ENCODE measurements at regions not wholly inside any gene's neighbourhood (a gene's known extent, or its start where the extent isn't known, plus 50 kb on each side); places are given as distances from the start of the nearest gene placed in this dataset.

DNA sequence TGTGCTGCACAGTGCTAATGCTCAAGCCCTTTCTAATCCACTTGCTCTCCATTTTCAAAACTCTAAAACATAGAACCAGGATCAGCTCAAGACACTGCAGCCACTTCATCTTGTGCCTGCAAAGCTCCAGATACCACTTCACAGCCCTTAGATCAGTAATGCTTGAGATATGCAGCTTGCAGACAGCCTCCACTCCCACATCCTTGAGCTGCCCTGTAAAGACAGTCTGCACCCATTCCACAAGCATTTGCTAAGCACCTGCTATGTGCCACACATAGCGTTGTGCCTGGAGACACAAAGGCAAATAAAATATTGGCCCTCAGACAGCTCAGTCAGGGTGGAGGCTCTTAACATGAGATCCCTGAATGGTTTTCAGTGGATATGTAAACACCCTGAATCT lies 192.5 kb upstream of the SNX19 start:
- Histone ChIP-seq H3K23ac (ENCODE audit: insufficient read length, low read depth, low read length) (no peak overlapping the region), H3T11ph (ENCODE audit: low read length) (no peak overlapping the region), H2AK5ac (ENCODE audit: insufficient read length, low read length) (no peak overlapping the region), H3K23me2 (ENCODE audit: insufficient read length, low read depth, low read length, poor library complexity, severe bottlenecking) (no peaks in the 10 kb centered on the region), H4K5ac (ENCODE audit: insufficient read length, low read depth, low read length) (no peak overlapping the region), H3K4me2 (ENCODE audit: insufficient read depth, insufficient read length, low read length) (no peak overlapping the region), H3K27me3 (ENCODE audit: insufficient read depth, low read length) (no peaks in the 10 kb centered on the region), H4K91ac (ENCODE audit: insufficient read length, low read depth, low read length) (no peak overlapping the region), H3K14ac (ENCODE audit: insufficient read depth, low read length) (no peak overlapping the region), H3K4ac (ENCODE audit: low read depth, low read length) (no peak overlapping the region), H2BK5ac (ENCODE audit: insufficient read length, low read length) (no peak overlapping the region), H3K79me1 (ENCODE audit: insufficient read depth, low read depth, low read length, poor library complexity, severe bottlenecking) (no peaks in the 10 kb centered on the region), H2AFZ (ENCODE audit: low read length) (no peak overlapping the region), H3K9me3 (ENCODE audit: control insufficient read depth, low read depth, low read length) (no peaks in the 10 kb centered on the region), H2BK12ac (ENCODE audit: insufficient read length, low read depth, low read length) (no peak overlapping the region), H3K18ac (ENCODE audit: insufficient read length, low read depth, low read length) (no peak overlapping the region), H2BK20ac (ENCODE audit: low read depth, low read length, poor library complexity, severe bottlenecking) (no peak overlapping the region), H2BK120ac (ENCODE audit: low read depth, low read length, poor library complexity, severe bottlenecking) (no peak overlapping the region), H3K27ac (ENCODE audit: insufficient read length, low read depth, low read length) (no peak overlapping the region), H2BK15ac (ENCODE audit: low read depth, low read length) (no peak overlapping the region), H3K56ac (ENCODE audit: insufficient read length, low read depth, low read length) (no peak overlapping the region), H4K8ac (replicated peaks; ENCODE audit: insufficient read length, low read depth, low read length) (no peak overlapping the region), H3K79me2 (ENCODE audit: insufficient read depth, low read length) (no peaks in the 10 kb centered on the region), H3K4me1 (ENCODE audit: insufficient read depth, low read length) (no peaks in the 10 kb centered on the region), H3K9ac (ENCODE audit: extremely low read depth, insufficient read length, low read length) (no peak overlapping the region), H4K20me1 (ENCODE audit: control insufficient read depth, insufficient read depth, insufficient read length) (no peaks in the 10 kb centered on the region)
- Mint-ChIP-seq H3K27me3 (ENCODE audit: low read depth) (peaks cover 2% of the 10 kb centered on the region; the same call in 1 of the 2 replicates), H3K4me1 (peaks cover 3% of the 10 kb centered on the region in 2 experiments; a peak in 1 of 4 replicates), H3K9me3 (peaks cover 14 to 15% of the 10 kb centered on the region in 2 experiments; a peak in 4 of 5 replicates), H3K4me3 (no peak overlapping the region), H3K27ac (no peak overlapping the region), H3K36me3 (ENCODE audit: insufficient read depth in 1 of 3, low read depth in 3 of 3) (peaks cover 5 to 19% (median 7%) of the 10 kb centered on the region in 3 experiments; a peak in 6 of 7 replicates)
- WGBS (ENCODE audit: extremely low coverage, insufficient read length, low lambda C conversion rate) = no CpG with 5 or more reads among the region's 1 CpG
- TF ChIP-seq, protein P1, sequence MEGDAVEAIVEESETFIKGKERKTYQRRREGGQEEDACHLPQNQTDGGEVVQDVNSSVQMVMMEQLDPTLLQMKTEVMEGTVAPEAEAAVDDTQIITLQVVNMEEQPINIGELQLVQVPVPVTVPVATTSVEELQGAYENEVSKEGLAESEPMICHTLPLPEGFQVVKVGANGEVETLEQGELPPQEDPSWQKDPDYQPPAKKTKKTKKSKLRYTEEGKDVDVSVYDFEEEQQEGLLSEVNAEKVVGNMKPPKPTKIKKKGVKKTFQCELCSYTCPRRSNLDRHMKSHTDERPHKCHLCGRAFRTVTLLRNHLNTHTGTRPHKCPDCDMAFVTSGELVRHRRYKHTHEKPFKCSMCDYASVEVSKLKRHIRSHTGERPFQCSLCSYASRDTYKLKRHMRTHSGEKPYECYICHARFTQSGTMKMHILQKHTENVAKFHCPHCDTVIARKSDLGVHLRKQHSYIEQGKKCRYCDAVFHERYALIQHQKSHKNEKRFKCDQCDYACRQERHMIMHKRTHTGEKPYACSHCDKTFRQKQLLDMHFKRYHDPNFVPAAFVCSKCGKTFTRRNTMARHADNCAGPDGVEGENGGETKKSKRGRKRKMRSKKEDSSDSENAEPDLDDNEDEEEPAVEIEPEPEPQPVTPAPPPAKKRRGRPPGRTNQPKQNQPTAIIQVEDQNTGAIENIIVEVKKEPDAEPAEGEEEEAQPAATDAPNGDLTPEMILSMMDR (conservative IDR thresholded peaks at IDR 0.05) = no peak
- DNase-seq = no peak

Data from H9 (cell line).